Endothelial cell (in vitro differentiated cells): ENCODE measurements at regions not wholly inside any gene's neighbourhood (a gene's known extent, or its start where the extent isn't known, plus 50 kb on each side); places are given as distances from the start of the nearest gene placed in this dataset.

ENCODE experiments used
- DNase-seq: peaks from one replicate; pipeline ENCODE4 v3.0.0; 2021; ENCODE audit warnings: low spot score
- H3K27ac Mint-ChIP-seq: one replicate; pipeline ENCODE4 v1.8.0; 2021; ENCODE audit warnings: mixed read lengths, inconsistent platforms; ENCODE audit not compliant: unreplicated experiment
- H3K27me3 Mint-ChIP-seq: one replicate; pipeline ENCODE4 v1.8.0; 2021; ENCODE audit warnings: mild to moderate bottlenecking, moderate library complexity, mixed read lengths, inconsistent platforms; ENCODE audit not compliant: unreplicated experiment
- H3K36me3 Mint-ChIP-seq: one replicate; pipeline ENCODE4 v1.8.0; 2021; ENCODE audit warnings: mild to moderate bottlenecking, low read depth, mixed read lengths, inconsistent platforms; ENCODE audit not compliant: unreplicated experiment
- H3K4me1 Mint-ChIP-seq: one replicate; pipeline ENCODE4 v1.8.0; 2021; ENCODE audit warnings: mild to moderate bottlenecking, mixed read lengths, inconsistent platforms; ENCODE audit not compliant: unreplicated experiment
- H3K4me3 Mint-ChIP-seq: one replicate; pipeline ENCODE4 v1.8.0; 2021; ENCODE audit warnings: mild to moderate bottlenecking, mixed read lengths, inconsistent platforms; ENCODE audit not compliant: unreplicated experiment
- H3K9me3 Mint-ChIP-seq: one replicate; pipeline ENCODE4 v1.8.0; 2021; ENCODE audit warnings: mixed read lengths, inconsistent platforms; ENCODE audit not compliant: unreplicated experiment
- TF ChIP-seq, protein P1 (sequence below): fragments of 200-600 bp; sonication (generic); IDR thresholded peaks from one replicate; pipeline ENCODE4 v1.5.0; 2021; ENCODE audit warnings: antibody characterized with exemption; ENCODE audit not compliant: unreplicated experiment

DNA sequence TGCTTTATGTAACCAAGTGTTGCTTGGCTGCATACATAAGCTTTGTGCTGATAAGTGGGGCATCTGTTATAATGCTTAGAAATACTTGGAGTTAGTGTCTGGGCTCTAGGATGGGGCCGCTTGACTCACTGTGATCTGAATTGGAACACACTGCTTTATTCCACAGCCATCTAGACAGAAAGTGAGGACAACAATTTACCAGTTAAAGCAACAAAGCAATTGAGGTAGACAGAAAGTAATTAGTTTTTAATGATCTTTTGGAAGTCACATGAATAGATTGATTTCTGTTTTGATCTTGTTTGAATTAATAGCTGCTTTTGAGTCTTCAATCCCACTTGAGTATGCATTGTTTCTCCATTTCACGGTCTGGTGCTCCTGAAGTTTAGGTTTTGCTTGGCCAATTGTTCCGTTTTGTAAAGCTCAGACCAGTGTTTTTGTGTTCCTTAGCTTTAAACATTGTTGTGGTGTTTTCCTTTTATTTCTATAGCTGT, 157.5 kb downstream of the TRMT11 start:
- no peaks in the 10 kb centered on the region for H3K9me3 Mint-ChIP-seq
- TF ChIP-seq, protein P1, sequence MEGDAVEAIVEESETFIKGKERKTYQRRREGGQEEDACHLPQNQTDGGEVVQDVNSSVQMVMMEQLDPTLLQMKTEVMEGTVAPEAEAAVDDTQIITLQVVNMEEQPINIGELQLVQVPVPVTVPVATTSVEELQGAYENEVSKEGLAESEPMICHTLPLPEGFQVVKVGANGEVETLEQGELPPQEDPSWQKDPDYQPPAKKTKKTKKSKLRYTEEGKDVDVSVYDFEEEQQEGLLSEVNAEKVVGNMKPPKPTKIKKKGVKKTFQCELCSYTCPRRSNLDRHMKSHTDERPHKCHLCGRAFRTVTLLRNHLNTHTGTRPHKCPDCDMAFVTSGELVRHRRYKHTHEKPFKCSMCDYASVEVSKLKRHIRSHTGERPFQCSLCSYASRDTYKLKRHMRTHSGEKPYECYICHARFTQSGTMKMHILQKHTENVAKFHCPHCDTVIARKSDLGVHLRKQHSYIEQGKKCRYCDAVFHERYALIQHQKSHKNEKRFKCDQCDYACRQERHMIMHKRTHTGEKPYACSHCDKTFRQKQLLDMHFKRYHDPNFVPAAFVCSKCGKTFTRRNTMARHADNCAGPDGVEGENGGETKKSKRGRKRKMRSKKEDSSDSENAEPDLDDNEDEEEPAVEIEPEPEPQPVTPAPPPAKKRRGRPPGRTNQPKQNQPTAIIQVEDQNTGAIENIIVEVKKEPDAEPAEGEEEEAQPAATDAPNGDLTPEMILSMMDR = no peak
- H3K27me3 Mint-ChIP-seq = no peaks in the 10 kb centered on the region
- no peak overlapping the region for H3K27ac Mint-ChIP-seq
- no peaks in the 10 kb centered on the region for H3K36me3 Mint-ChIP-seq
- no peak overlapping the region for H3K4me3 Mint-ChIP-seq
- no peak for DNase-seq
- peaks cover 17% of the 10 kb centered on the region for H3K4me1 Mint-ChIP-seq

DNA sequence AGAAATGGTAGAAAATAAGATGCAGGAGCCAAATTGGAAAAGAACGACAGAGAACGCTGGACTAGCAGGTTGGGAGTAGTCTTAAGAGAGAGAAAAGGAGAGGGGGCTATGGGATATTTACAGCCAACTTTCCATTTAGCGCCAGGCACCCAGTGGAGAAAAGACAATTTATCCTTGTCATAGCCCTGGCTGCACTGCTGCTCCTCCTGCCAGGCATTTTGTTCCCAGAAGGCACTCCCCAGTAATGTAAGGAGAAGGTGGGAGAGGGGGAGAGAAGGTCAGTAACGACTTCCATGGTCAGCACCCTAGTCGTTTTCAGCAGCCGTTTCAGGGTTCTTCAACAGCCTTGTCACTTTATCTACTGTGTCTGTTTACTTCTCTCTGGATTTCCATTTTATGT, 159.0 kb downstream of the TRMT11 start:
- Mint-ChIP-seq H3K36me3 (no peaks in the 10 kb centered on the region), H3K4me3 (no peak overlapping the region), H3K9me3 (no peaks in the 10 kb centered on the region), H3K27ac (no peak overlapping the region), H3K4me1 (peaks cover 17% of the 10 kb centered on the region), H3K27me3 (no peaks in the 10 kb centered on the region)
- TF ChIP-seq, protein P1 = no peak
- DNase-seq = no peak

DNA sequence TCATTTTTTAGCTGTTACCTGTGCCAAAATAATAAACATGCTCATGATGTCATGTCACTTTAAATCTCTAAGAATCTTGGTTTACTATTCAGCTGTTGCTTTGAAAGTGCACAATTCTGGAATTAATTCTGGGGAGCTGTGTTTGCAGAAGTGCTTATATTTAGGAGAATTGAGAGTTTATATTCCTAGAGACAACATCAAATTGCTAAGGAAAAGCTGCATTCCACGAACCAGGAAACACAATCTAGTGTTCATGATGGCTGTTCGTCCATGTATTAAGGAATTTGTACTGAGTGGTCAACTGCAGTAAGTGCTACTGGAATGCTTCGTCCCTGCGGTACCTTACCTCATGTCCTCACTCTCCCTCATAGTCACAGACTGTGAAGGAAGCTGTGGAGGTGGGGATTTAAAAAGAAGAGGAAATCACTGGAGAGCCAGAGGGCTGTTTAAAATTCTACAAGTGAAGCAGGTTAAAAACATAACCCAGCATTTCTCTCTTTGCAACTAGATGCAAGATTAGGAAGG, 161.0 kb downstream of the TRMT11 start:
- TF ChIP-seq, protein P1 = no peak
- H3K27ac Mint-ChIP-seq = no peak overlapping the region
- H3K9me3 Mint-ChIP-seq = no peaks in the 10 kb centered on the region
- DNase-seq = no peak
- no peak overlapping the region for H3K4me3 Mint-ChIP-seq
- no peaks in the 10 kb centered on the region for H3K36me3 Mint-ChIP-seq
- H3K4me1 Mint-ChIP-seq = peaks cover 17% of the 10 kb centered on the region
- H3K27me3 Mint-ChIP-seq = no peaks in the 10 kb centered on the region

DNA sequence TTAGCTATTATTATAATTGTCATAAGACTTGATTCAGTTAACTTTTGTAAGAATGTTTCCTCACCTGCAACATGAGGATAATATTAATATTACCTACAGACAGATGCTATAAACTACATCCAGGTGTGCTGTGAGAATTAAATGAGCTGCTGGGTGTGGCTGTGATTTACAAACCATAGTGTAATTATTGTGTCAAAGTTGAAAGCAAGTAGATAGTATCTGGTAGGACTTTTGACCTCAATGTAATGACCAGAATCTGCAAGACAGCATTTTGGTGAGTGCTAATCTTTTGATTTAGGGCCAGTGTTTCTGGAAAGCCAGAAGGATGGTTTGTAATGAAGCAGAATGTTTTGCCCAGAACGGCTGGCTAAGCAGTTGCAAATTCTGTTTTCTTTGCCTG, 162.5 kb downstream of the TRMT11 start:
- H3K9me3 Mint-ChIP-seq = no peaks in the 10 kb centered on the region
- DNase-seq = no peak
- peaks cover 13% of the 10 kb centered on the region for H3K4me1 Mint-ChIP-seq
- H3K36me3 Mint-ChIP-seq = no peaks in the 10 kb centered on the region
- TF ChIP-seq, protein P1 = no peak
- no peak overlapping the region for H3K4me3 Mint-ChIP-seq
- no peaks in the 10 kb centered on the region for H3K27me3 Mint-ChIP-seq
- no peak overlapping the region for H3K27ac Mint-ChIP-seq

DNA sequence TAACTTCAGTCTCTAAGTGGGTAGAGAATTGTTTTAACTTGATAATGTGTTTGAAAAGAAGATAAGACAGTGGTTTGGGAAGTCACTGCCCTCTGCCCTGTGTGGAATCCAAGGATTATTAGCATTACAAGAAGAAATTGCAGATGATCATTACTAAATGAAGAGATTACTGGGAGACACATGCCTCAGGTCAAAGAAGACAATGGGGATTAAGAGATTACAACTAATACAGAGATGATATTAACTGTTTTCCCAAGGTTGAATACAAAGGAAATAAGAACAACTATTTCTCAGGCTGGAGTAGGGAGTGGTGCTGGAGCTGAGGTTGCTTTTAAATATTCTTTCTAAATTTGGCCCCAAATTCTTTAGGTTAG, 166.0 kb downstream of the TRMT11 start:
- peaks cover 4% of the 10 kb centered on the region for H3K27me3 Mint-ChIP-seq
- H3K4me3 Mint-ChIP-seq = no peak overlapping the region
- TF ChIP-seq, protein P1 = no peak
- no peak for DNase-seq
- no peaks in the 10 kb centered on the region for H3K36me3 Mint-ChIP-seq
- H3K4me1 Mint-ChIP-seq = peaks cover 9% of the 10 kb centered on the region
- no peaks in the 10 kb centered on the region for H3K9me3 Mint-ChIP-seq
- H3K27ac Mint-ChIP-seq = no peak overlapping the region
